ENCODE measurements at regions not wholly inside any gene's neighbourhood (a gene's known extent, or its start where the extent isn't known, plus 50 kb on each side); places are given as distances from the start of the nearest gene placed in this dataset.
A peak's percentile ranks its signal among the peaks of the same experiment; 100 is the strongest.

GRCh38 chr2:81940266-81940955 lies 1635.9 kb upstream of the LRRTM1 start:
- H3K27me3 ChIP-seq, result no peaks in the 10 kb centered on the region
- H3K36me3 ChIP-seq, result no peaks in the 10 kb centered on the region
- H3K4me1 ChIP-seq, result no peaks in the 10 kb centered on the region
- no peak overlapping the region for H3K4me3 ChIP-seq
- no peak for DNase-seq
- no peak overlapping the region for H3K27ac ChIP-seq
- intact Hi-C loops (cut with DNase I), result no loop called here
- H3K9me3 ChIP-seq, result peaks cover 0 to 16% of the 10 kb centered on the region in 2 donors
- no peak for ATAC-seq
- no peak for TF ChIP-seq CTCF (IDR thresholded peaks at IDR 0.05)

- H3K4me1 ChIP-seq, result no peaks in the 10 kb centered on the region
- no peak for DNase-seq
- no peak overlapping the region for H3K4me3 ChIP-seq
- no peak for TF ChIP-seq CTCF (IDR thresholded peaks at IDR 0.05)
- H3K9me3 ChIP-seq, result peaks cover 0 to 10% of the 10 kb centered on the region in 2 donors
- H3K36me3 ChIP-seq, result no peaks in the 10 kb centered on the region
- H3K27ac ChIP-seq, result no peak overlapping the region
- no peak for ATAC-seq
- H3K27me3 ChIP-seq, result no peaks in the 10 kb centered on the region
- intact Hi-C loops (cut with DNase I), result no loop called here
These were observed 1633.4 kb upstream of the LRRTM1 start for GRCh38 chr2:81937944-81938343.

- ATAC-seq, result no peak
- Histone ChIP-seq H3K4me3 (no peak overlapping the region), H3K36me3 (no peaks in the 10 kb centered on the region), H3K27ac (no peak overlapping the region), H3K4me1 (no peaks in the 10 kb centered on the region), H3K27me3 (no peaks in the 10 kb centered on the region), H3K9me3 (no peaks in the 10 kb centered on the region)
- TF ChIP-seq CTCF (IDR thresholded peaks at IDR 0.05), result no peak
- no peak for DNase-seq
- intact Hi-C loops (cut with DNase I), result no loop called here
These were observed 1599.0 kb upstream of the LRRTM1 start for GRCh38 chr2:81903534-81903933.

DNA sequence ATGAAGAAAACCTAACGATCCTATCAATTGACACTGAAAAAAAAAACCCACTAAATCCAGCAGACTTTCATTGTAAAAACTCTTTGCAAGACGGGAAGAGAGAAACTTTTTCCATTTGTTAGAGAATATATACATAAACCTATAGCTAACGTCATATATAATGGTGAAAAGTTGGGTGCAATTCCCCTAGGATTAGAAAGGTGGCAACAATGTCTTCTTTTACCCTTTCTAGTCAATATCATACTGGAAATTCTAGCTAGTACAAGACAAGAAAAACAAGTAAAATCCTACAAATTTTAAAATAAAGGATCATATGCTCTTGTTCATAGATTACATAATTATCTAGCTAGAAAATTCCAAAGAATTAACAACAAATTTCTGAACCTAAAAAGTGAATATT lies 1596.5 kb upstream of the LRRTM1 start:
- DNase-seq (no peak), ATAC-seq (no peak)
- no peak for TF ChIP-seq CTCF (IDR thresholded peaks at IDR 0.05)
- H3K4me3 ChIP-seq, result no peak overlapping the region
- no peaks in the 10 kb centered on the region for H3K4me1 ChIP-seq
- H3K27ac ChIP-seq, result no peak overlapping the region
- H3K36me3 ChIP-seq, result no peaks in the 10 kb centered on the region
- intact Hi-C loops (cut with DNase I), result no loop called here
- no peaks in the 10 kb centered on the region for H3K27me3 ChIP-seq
- no peaks in the 10 kb centered on the region for H3K9me3 ChIP-seq

DNA sequence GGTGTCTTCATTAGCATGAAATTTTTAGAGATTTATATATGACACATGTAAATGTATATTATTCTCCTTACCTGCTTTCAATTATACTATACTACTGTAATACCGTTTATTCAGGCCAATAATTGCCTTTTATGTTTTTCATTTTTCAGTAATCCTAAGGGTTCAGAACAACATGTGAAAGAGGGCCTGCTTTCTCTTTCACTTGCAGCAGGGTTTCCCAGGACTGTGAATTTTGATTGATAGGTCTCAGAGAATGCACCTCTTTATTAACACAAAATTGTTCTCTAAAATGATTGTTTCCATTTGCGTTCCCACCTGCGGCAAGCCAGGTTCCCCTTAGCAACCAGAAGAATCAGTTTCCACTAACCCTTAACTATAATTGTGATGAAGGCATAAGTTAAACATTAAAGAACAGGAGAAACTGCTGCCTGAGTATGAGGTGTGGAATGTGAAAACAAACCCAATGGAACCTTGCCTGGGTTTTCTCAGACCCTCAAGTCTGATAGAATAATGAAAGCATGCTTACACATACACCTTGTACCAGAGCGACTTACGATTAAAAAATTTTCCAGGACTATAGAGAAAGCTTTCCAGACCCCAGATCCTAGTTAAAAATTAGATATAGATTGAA lies 1591.2 kb upstream of the LRRTM1 start:
- Histone ChIP-seq H3K27ac (no peak overlapping the region), H3K36me3 (no peaks in the 10 kb centered on the region)
- peak; percentile 77 for ATAC-seq

More for the DNA sequence above, 1591.2 kb upstream of the LRRTM1 start:
- no peaks in the 10 kb centered on the region for H3K9me3 ChIP-seq
- H3K27me3 ChIP-seq, result no peaks in the 10 kb centered on the region
- no peaks in the 10 kb centered on the region for H3K4me1 ChIP-seq
- intact Hi-C loops (cut with DNase I), result no loop called here
- no peak overlapping the region for H3K4me3 ChIP-seq
- DNase-seq, result peak in 1 of 4 donors; percentile 52
- no peak for TF ChIP-seq CTCF (IDR thresholded peaks at IDR 0.05)

All from left lung (tissue), 4 donors.